ENCODE measurements at regions not wholly inside any gene's neighbourhood (a gene's known extent, or its start where the extent isn't known, plus 50 kb on each side); places are given as distances from the start of the nearest gene placed in this dataset.
A peak's percentile ranks its signal among the peaks of the same experiment; 100 is the strongest.
"Not testable (repeated sequence)": the region's sequence is repeated elsewhere in the genome, so short reads cannot be mapped to it uniquely, and the experiment has no call there.

DNA sequence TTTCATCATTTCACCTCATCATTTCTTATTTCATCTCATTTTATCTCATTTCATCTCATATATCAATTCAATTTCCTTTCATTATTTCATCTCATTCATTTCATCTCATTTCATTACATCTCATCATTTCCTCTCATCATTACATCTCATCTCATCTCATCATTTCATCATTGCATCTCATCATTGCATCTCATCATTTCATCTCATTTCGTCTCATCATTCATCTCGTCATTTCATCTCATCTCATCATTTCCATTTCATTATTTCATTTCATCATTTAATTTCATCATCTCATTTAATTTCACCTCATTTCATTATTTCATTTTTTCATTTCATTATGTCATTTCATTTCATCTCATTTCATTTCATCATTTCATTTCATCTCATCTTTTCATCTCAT lies 168.5 kb upstream of the FAM72C start:
- H3K4me3 Mint-ChIP-seq; H3K4me1 Mint-ChIP-seq (ENCODE audit: low read depth); H3K27me3 Mint-ChIP-seq (ENCODE audit: insufficient read depth); DNase-seq; H3K27ac Mint-ChIP-seq; H3K9me3 Mint-ChIP-seq; H3K36me3 Mint-ChIP-seq (ENCODE audit: low read depth): not testable (repeated sequence)

DNA sequence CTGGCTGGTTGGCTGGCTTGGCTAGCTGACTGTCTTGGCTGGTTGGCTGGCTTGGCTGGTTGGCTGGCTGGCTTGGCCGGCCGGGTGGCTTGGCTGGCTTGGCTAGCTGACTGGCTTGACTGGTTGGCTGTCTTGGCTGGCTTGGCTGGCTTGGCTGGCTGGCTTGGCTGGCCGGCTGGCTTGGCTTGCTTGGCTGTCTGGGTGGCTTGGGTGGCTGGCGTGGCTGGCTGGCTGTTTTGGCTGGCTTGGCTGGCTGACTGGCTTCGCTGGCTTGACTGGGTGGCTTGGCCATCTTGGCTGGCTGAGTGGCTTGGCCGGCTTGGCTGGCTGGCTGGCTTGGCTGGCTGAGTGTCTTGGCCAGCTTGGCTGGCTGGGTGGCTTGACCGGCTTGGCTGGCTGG lies 133.2 kb upstream of the FAM72C start:
- H3K36me3 Mint-ChIP-seq (ENCODE audit: low read depth); H3K4me3 Mint-ChIP-seq; H3K27ac Mint-ChIP-seq; H3K27me3 Mint-ChIP-seq (ENCODE audit: insufficient read depth); H3K4me1 Mint-ChIP-seq (ENCODE audit: low read depth): not testable (repeated sequence)
- H3K9me3 Mint-ChIP-seq: peaks cover 12% of the 10 kb centered on the region; the same call in 1 of the 2 replicates
- peak; percentile 0 for DNase-seq

DNA sequence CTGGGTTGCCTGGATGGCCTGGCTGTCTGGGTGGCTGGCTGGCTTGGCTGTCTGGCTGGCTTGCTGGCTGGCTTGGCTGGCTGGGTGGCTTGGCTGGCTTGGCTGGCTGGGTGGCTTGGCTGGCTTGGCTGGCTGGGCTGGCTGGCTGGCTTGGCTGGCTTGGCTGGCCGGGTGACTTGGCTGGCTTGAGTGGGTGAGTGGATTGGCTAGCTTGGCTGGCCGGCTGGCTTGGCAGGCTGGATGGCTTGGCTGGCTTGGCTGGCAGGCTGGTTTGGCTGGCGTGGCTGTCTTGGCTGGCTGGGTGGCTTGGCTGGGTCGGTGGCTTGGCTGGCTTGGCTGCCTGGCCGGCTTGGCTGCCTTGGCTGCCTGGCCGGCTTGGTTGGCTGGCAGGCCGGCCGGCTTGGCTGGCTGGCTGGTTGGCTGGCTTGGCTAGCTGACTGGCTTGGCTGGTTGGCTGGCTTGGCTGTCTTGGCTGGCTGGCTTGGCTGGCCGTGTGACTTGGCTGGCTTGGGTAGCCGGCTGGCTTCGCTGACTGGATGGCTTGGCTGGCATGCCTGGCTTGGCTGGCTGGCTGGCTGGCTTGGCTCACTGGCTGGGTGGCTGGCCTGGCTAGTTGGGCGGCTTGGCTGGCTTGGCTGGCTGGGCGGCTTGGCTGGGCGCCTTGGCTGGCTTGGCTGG lies 132.4 kb upstream of the FAM72C start:
- peaks cover 12% of the 10 kb centered on the region; the same call in 1 of the 2 replicates for H3K9me3 Mint-ChIP-seq
- not testable (repeated sequence) for H3K4me3 Mint-ChIP-seq; H3K27me3 Mint-ChIP-seq (ENCODE audit: insufficient read depth); H3K36me3 Mint-ChIP-seq (ENCODE audit: low read depth); H3K27ac Mint-ChIP-seq; H3K4me1 Mint-ChIP-seq (ENCODE audit: low read depth)
- DNase-seq: peak; percentile 30

DNA sequence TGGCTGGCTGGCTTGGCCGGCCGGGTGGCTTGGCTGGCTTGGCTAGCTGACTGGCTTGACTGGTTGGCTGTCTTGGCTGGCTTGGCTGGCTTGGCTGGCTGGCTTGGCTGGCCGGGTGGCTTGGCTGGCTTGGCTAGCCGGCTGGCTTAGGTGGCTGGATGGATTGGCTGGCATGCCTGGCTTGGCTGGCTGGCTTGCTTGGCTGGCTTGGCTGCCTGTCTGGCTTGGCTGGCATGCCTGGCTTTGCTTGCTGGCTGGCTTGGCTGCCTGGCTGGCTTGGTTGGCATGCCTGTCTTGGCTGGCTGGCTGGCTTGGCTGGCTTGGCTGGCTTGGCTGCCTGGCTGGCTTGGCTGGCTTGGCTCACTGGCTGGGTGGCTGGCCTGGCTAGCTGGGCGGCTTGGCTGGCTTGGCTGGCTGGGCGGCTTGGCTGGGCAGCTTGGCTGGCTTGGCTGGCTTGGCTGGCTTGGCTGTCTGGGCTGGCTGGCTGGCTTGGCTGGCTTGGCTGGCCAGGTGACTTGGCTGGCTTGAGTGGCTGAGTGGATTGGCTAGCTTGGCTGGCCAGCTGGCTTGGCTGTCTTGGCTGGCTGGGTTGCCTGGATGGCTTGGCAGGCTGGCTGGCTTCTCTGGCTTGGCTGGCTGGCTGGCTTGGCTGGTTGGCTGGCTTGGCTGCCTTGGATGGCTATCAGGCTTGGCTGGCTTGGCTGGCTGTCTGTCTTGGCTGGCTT lies 131.5 kb upstream of the FAM72C start:
- H3K9me3 Mint-ChIP-seq: peaks cover 12% of the 10 kb centered on the region; the same call in 1 of the 2 replicates
- H3K27me3 Mint-ChIP-seq (ENCODE audit: insufficient read depth); H3K4me3 Mint-ChIP-seq; H3K36me3 Mint-ChIP-seq (ENCODE audit: low read depth); H3K4me1 Mint-ChIP-seq (ENCODE audit: low read depth); H3K27ac Mint-ChIP-seq: not testable (repeated sequence)
- peak; percentile 39 for DNase-seq

DNA sequence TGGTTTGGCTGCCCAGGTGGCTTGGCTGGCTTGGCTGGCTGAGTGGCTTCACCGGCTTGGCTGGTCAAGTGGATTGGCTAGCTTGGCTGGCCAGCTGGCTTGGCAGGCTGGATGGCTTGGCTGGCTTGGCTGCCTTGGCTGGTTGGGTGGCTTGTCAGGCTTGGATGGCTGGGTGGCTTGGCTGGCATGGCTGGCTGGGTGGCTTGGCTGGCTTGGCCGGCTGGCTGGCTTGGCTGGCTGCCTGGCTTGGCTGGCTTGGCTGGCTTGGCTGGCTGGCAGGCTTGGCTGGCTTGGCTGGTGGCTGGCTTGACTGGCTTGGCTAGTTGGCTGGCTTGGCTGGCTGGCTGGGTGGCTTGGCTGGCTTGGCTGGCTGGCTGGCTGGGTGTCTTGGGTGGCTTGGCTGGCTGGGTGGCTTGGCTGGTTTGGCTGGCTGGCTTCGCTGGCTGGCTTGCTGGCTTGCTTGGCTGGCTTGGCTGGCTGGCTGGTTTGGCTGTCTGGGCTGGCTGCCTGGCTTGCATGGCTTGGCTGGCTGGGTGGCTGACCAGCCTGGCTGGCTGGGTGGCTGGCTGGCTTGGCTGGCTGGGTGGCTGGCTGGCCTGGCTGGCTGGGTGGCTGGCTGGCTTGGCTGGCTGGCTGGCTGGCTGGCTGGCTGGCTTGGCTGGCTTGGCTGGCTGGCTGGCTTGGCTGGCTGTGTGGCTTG lies 130.4 kb upstream of the FAM72C start:
- H3K4me3 Mint-ChIP-seq; H3K27me3 Mint-ChIP-seq (ENCODE audit: insufficient read depth); H3K36me3 Mint-ChIP-seq (ENCODE audit: low read depth); H3K27ac Mint-ChIP-seq; H3K4me1 Mint-ChIP-seq (ENCODE audit: low read depth): not testable (repeated sequence)
- peak; percentile 0 for DNase-seq
- H3K9me3 Mint-ChIP-seq: peaks cover 12% of the 10 kb centered on the region; the same call in 1 of the 2 replicates

DNA sequence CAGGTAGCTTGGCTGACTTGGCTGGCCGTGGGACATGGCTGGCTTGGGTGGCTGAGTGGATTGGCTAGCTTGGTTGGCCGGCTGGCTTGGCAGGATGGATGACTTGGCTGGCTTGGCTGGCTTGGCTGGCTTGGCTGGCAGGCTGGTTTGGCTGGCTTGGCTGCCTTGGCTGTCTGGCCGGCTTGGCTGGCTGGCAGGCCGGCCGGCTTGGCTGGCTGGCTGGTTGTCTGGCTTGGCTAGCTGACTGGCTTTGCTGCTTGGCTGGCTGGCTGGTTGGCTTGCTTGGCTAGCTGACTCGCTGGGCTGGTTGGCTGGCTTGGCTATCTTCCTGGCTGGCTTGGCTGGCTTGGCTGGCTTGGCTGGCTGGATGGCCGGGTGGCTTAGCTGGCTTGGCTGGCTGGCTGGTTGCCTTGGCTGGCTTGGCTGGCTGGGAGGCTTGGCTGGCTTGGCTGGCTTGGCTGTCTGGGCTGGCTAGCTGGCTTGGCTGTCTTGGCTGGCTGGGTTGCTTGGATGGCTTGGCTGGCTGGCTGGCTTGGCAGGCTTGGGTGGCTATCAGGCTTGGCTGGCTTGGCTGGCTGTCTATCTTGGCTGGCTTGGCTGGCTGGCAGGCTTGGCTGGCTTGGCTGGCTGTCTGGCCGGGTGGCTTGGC lies 129.7 kb upstream of the FAM72C start:
- Mint-ChIP-seq H3K9me3 (peaks cover 12% of the 10 kb centered on the region; the same call in 1 of the 2 replicates), H3K36me3 (ENCODE audit: low read depth) (no peaks in the 10 kb centered on the region), H3K4me3 (no peak overlapping the region), H3K27me3 (ENCODE audit: insufficient read depth) (no peaks in the 10 kb centered on the region), H3K4me1 (ENCODE audit: low read depth) (no peaks in the 10 kb centered on the region), H3K27ac (no peak overlapping the region)
- TF ChIP-seq, protein P1, sequence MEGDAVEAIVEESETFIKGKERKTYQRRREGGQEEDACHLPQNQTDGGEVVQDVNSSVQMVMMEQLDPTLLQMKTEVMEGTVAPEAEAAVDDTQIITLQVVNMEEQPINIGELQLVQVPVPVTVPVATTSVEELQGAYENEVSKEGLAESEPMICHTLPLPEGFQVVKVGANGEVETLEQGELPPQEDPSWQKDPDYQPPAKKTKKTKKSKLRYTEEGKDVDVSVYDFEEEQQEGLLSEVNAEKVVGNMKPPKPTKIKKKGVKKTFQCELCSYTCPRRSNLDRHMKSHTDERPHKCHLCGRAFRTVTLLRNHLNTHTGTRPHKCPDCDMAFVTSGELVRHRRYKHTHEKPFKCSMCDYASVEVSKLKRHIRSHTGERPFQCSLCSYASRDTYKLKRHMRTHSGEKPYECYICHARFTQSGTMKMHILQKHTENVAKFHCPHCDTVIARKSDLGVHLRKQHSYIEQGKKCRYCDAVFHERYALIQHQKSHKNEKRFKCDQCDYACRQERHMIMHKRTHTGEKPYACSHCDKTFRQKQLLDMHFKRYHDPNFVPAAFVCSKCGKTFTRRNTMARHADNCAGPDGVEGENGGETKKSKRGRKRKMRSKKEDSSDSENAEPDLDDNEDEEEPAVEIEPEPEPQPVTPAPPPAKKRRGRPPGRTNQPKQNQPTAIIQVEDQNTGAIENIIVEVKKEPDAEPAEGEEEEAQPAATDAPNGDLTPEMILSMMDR (IDR thresholded peaks at IDR 0.05): no peak
- DNase-seq: peak; percentile 5

DNA sequence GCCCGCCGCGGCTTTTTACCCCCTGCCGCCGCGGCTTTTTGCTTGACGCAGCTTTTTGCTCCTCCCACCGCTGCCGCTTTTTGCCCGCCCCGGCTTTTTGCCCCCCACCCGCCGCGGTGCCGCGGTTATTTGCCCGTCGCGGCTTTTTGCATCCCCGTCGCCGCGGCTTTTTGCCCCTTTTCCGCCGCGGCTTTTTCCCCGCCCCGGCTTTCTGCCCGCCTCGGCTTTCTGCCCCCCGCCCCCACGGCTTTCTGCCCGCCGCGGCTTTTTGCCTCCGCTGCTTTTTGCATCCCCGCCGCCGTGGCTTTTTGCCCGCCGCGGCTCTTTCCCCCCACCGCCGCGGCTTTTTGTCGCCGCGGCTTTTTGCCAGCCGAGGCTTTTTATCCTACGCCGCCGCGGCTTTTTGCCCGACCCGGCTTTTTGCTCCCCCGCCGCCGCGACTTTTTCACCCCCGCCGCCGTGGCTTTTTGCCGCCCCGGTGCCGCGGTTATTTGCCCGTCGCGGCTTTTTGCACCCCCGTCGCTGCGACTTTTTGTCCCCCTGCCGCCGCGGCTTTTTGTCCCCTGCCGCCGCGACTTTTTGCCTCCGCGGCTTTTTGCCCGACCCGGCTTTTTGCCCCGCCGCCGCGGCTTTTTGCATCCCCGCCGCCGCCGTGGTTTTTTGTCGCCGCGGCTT lies 105.5 kb upstream of the FAM72C start:
- DNase-seq, H3K9me3 Mint-ChIP-seq: not testable (repeated sequence)

DNA sequence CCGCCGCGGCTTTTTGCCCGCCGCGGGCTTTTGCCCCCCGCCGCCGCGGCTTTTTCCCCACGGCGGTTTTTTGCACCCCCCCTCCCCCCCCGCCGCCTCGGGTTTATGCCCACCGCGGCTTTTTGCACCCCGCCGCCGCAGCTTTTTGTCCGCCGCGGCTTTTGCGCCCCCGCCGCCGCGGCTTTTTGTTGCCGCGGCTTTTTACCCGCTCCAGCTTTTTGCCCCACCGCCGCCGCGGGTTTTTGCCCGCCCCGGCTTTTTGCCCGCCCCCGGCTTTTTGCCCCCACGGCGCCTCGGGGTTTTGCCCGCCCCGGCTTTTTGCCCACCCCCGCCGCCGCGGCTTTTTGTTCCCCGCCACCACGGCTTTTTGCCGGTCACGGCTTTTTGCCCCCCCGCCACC lies 104.9 kb upstream of the FAM72C start:
- DNase-seq; H3K4me3 Mint-ChIP-seq; H3K27me3 Mint-ChIP-seq (ENCODE audit: insufficient read depth); H3K4me1 Mint-ChIP-seq (ENCODE audit: low read depth); H3K9me3 Mint-ChIP-seq; H3K27ac Mint-ChIP-seq; H3K36me3 Mint-ChIP-seq (ENCODE audit: low read depth): not testable (repeated sequence)

More for the DNA sequence above, 105.5 kb upstream of the FAM72C start:
- not testable (repeated sequence) for H3K36me3 Mint-ChIP-seq (ENCODE audit: low read depth); H3K4me1 Mint-ChIP-seq (ENCODE audit: low read depth); H3K27me3 Mint-ChIP-seq (ENCODE audit: insufficient read depth); H3K27ac Mint-ChIP-seq
- H3K4me3 Mint-ChIP-seq: peak overlapping the region; percentile 34; the same call in 1 of the 2 replicates

DNA sequence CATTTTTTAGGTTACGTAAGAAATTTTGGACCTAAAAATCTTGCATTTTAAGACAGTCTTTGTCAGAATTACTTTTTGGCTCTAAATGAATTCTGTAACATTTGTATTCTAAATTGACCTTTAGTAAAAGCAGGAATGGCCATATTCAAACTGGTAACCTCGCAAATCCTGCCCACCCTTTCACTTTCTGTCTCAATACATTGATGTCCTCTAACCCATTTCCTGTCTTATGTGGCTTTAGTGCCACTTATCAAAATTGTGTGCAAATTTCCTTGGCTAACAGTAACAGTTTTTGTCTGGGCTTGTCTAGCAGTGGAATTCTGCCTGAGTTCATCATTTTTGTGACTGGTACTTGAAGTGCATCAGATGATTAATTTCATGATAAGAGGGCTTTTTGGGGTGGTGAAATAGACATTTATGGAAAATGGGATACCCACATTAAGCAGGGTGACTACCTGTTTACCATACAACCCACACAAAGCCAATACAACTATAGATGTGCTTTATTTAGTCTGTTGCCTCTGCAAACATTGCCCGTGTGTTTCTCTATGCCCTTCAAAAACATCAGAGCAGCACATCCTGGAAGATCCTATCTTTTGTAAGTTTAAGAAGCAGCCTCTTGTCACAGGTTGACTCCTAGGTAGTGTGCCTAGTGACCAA lies 98.7 kb upstream of the FAM72C start:
- H3K36me3 Mint-ChIP-seq (ENCODE audit: low read depth); DNase-seq; H3K27me3 Mint-ChIP-seq (ENCODE audit: insufficient read depth); H3K4me1 Mint-ChIP-seq (ENCODE audit: low read depth); H3K27ac Mint-ChIP-seq; H3K4me3 Mint-ChIP-seq; H3K9me3 Mint-ChIP-seq: not testable (repeated sequence)

DNA sequence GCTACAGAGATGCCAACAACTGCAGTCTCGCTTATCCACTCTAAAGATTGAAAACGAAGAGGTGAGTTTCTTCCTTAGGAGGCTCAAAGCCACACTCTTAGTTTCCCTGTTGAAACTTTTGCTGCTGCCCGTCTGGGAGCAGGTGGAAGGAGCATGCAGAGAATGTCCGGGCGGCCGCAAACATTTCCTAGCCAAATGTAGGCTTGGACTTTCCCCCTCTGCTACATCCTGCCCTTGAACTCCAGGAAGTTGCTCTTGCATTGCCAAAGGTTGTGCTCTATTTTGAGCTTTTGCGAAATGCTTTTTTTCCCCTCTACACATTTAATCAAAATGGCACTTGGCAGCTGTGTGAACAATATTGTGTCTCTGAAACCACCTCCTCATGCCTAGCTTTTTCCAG lies 95.3 kb upstream of the FAM72C start:
- H3K27me3 Mint-ChIP-seq (ENCODE audit: insufficient read depth); H3K27ac Mint-ChIP-seq; H3K9me3 Mint-ChIP-seq; H3K4me3 Mint-ChIP-seq; DNase-seq; H3K36me3 Mint-ChIP-seq (ENCODE audit: low read depth); H3K4me1 Mint-ChIP-seq (ENCODE audit: low read depth): not testable (repeated sequence)

DNA sequence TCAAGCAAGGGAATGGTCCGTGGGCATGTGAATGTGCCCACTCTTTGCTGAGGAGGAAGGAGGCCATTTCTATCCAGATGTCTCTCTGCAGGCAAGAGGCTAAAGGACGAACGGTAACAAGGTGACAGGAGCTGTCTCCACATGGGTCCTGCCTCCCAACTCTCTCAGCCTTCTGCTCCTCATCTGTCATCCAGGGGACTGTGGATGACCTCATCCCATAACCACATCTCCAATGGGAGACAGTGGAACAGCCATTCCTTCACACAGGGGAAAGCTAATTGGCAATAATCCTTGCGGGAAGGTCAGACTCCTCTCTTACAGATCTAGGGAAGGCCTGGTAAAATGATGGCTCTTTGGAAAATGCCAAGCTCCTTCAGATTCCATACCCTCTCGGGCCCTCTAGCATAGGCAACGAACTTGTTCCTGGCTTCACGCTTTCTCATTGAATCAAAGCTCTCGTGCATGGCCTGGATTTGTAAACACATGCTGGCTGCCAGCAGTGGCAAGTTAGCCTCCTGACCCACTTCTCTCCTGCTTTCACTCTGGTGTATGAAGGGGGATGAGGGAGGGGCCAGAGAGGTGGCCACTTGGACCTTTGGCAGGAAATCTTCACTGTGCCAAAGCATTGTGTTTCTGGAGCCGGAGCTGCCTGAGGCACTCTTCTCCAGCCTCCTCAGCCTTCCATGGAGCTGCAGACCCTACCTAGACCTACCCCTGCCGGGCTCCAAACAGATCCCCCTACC lies 94.5 kb upstream of the FAM72C start:
- H3K27ac Mint-ChIP-seq; H3K36me3 Mint-ChIP-seq (ENCODE audit: low read depth); H3K4me3 Mint-ChIP-seq; H3K27me3 Mint-ChIP-seq (ENCODE audit: insufficient read depth); H3K4me1 Mint-ChIP-seq (ENCODE audit: low read depth); DNase-seq; H3K9me3 Mint-ChIP-seq: not testable (repeated sequence)

All from HFFc6 (cell line).